Calu3 (cell line): ENCODE measurements at regions not wholly inside any gene's neighbourhood (a gene's known extent, or its start where the extent isn't known, plus 50 kb on each side); places are given as distances from the start of the nearest gene placed in this dataset.

ENCODE experiments used
- BruUV-seq: library from RNA; stranded (reverse); fragments of 400-500 nt; replicated peaks from 2 replicates; lab custom pipeline; 2021; lab: Mats Ljungman, UMichigan
- CTCF ChIA-PET: fragments of 300-600 bp; sonication (Branson Sonifier 250); formaldehyde crosslinking; loops from one replicate; lab custom pipeline; 2022; ENCODE audit warnings: antibody characterized with exemption; lab: Charles Lee
- DNase-seq: peaks from one replicate; pipeline ENCODE4 v3.0.0; 2022
- H3K27ac Mint-ChIP-seq: one replicate; pipeline ENCODE4 v1.8.0; 2022; ENCODE audit warnings: mixed read lengths; ENCODE audit not compliant: unreplicated experiment
- H3K27me3 Mint-ChIP-seq: one replicate; pipeline ENCODE4 v1.8.0; 2022; ENCODE audit warnings: mixed read lengths; ENCODE audit not compliant: unreplicated experiment
- H3K36me3 Mint-ChIP-seq: one replicate; pipeline ENCODE4 v1.8.0; 2022; ENCODE audit warnings: mild to moderate bottlenecking, moderate library complexity, mixed read lengths; ENCODE audit not compliant: insufficient read depth, unreplicated experiment
- H3K4me1 Mint-ChIP-seq: one replicate; pipeline ENCODE4 v1.8.0; 2022; ENCODE audit warnings: mild to moderate bottlenecking, low read depth, mixed read lengths; ENCODE audit not compliant: unreplicated experiment
- H3K4me3 Mint-ChIP-seq: one replicate; pipeline ENCODE4 v1.8.0; 2022; ENCODE audit warnings: mild to moderate bottlenecking, low read depth, moderate library complexity, mixed read lengths; ENCODE audit not compliant: unreplicated experiment
- H3K9me3 Mint-ChIP-seq: one replicate; pipeline ENCODE4 v1.8.0; 2022; ENCODE audit warnings: low read depth, mixed read lengths; ENCODE audit not compliant: unreplicated experiment
- CTCF ChIP-seq: fragments of 200-600 bp; IDR thresholded peaks from one replicate; pipeline ENCODE4 v1.8.0; 2022; ENCODE audit warnings: antibody characterized with exemption; ENCODE audit not compliant: unreplicated experiment
- intact Hi-C: fragments of 100-400 bp; cut with micrococcal nuclease; formaldehyde crosslinking; loops from one replicate; pipeline ENCODE4 v1.10.0; 2022; ENCODE audit not compliant: unreplicated experiment

- DNase-seq, result no peak
- intact Hi-C loops, result no loop called here
- peaks cover 9% of the 10 kb centered on the region for H3K9me3 Mint-ChIP-seq
- H3K4me1 Mint-ChIP-seq, result no peaks in the 10 kb centered on the region
- no peak for TF ChIP-seq CTCF
- BruUV-seq, result no TSS peak
- no peak overlapping the region for H3K4me3 Mint-ChIP-seq
- CTCF ChIA-PET, result no interaction called here
- H3K36me3 Mint-ChIP-seq, result no peaks in the 10 kb centered on the region
- no peaks in the 10 kb centered on the region for H3K27me3 Mint-ChIP-seq
- no peak overlapping the region for H3K27ac Mint-ChIP-seq
These were observed 178.0 kb upstream of the GLI3 start for GRCh38 chr7:42414941-42415505.

GRCh38 chr7:42414028-42414427 is 177.0 kb upstream of the GLI3 start:
- H3K4me3 Mint-ChIP-seq, result no peak overlapping the region
- no peaks in the 10 kb centered on the region for H3K36me3 Mint-ChIP-seq
- no peaks in the 10 kb centered on the region for H3K27me3 Mint-ChIP-seq
- intact Hi-C loops, result no loop called here
- no peak overlapping the region for H3K27ac Mint-ChIP-seq
- CTCF ChIA-PET, result no interaction called here
- TF ChIP-seq CTCF, result no peak
- BruUV-seq, result no TSS peak
- DNase-seq, result no peak
- peaks cover 11% of the 10 kb centered on the region for H3K9me3 Mint-ChIP-seq
- no peaks in the 10 kb centered on the region for H3K4me1 Mint-ChIP-seq

GRCh38 chr7:42409296-42409695 is 172.3 kb upstream of the GLI3 start:
- no peak overlapping the region for H3K27ac Mint-ChIP-seq
- CTCF ChIA-PET, result no interaction called here
- DNase-seq, result no peak
- no peak overlapping the region for H3K4me3 Mint-ChIP-seq
- H3K4me1 Mint-ChIP-seq, result no peaks in the 10 kb centered on the region
- peaks cover 15% of the 10 kb centered on the region for H3K9me3 Mint-ChIP-seq
- no peaks in the 10 kb centered on the region for H3K27me3 Mint-ChIP-seq
- intact Hi-C loops, result no loop called here
- TF ChIP-seq CTCF, result no peak
- no peaks in the 10 kb centered on the region for H3K36me3 Mint-ChIP-seq
- no TSS peak for BruUV-seq

GRCh38 chr7:42407833-42408232 is 170.8 kb upstream of the GLI3 start:
- Mint-ChIP-seq H3K4me1 (no peaks in the 10 kb centered on the region), H3K4me3 (no peak overlapping the region), H3K36me3 (no peaks in the 10 kb centered on the region), H3K9me3 (peaks cover 10% of the 10 kb centered on the region), H3K27me3 (no peaks in the 10 kb centered on the region), H3K27ac (no peak overlapping the region)
- no peak for TF ChIP-seq CTCF
- CTCF ChIA-PET, result no interaction called here
- intact Hi-C loops, result no loop called here
- DNase-seq, result no peak
- no TSS peak for BruUV-seq
